ENCODE measurements at regions not wholly inside any gene's neighbourhood (a gene's known extent, or its start where the extent isn't known, plus 50 kb on each side); places are given as distances from the start of the nearest gene placed in this dataset.
"Not testable (repeated sequence)": the region's sequence is repeated elsewhere in the genome, so short reads cannot be mapped to it uniquely, and the experiment has no call there.

DNA sequence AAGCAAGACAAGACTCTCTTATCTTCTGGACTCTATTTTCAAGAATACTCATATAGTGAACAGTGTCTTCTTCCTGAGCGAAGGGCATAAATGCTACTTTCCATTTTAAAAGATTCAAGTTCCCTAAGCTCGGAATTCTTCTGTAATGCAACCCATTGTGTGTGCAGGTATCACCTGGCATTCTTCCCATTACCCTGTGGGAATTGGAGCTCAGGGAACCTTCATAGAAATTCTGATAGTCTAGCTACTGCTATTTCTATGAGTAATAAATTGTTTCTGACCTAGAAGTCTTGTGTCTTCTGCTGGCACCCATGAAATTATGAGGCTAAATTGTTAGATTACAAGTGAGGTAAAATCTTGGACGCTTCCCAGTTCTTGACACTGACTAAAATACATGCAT is 324.1 kb upstream of the DIPK2B start:
- no peak for DNase-seq

DNA sequence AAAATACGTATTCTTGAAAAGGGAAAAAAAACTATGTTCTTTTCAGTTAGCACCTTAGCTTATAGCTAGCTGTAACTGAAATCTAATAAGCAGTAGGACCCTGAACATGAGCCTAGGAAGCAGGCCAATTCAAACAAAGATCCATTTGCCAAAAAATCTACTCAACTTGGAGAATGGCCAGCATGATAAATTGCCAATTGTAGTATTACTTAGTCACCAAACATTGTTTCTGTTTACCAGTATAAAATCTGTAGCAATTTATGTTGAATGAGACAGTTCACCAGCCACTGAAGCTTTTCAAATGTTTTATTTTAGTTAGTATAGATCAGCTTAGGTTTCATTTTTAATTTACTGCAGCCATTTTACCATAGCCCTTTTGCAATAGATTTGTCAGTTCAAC is 323.6 kb upstream of the DIPK2B start:
- no peak for DNase-seq

DNA sequence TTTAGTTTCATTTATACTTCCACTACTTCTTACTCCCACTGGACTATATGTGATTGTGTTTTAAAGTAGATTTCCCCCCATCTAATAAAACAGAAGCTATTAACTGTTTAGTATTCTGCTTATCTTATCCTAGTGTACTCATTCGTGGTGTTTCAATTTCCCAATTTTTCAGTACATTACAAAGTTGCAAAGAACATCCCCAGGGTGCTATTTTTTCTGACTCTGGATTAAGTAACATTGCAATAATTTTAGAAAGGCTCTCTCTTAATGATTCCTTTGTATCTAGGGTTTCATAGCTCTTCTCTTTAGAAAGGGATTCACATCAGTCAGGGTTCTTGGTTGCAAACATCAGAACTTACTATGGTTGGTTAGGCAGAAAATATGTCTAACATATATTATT is 317.9 kb upstream of the DIPK2B start:
- DNase-seq, result no peak

DNA sequence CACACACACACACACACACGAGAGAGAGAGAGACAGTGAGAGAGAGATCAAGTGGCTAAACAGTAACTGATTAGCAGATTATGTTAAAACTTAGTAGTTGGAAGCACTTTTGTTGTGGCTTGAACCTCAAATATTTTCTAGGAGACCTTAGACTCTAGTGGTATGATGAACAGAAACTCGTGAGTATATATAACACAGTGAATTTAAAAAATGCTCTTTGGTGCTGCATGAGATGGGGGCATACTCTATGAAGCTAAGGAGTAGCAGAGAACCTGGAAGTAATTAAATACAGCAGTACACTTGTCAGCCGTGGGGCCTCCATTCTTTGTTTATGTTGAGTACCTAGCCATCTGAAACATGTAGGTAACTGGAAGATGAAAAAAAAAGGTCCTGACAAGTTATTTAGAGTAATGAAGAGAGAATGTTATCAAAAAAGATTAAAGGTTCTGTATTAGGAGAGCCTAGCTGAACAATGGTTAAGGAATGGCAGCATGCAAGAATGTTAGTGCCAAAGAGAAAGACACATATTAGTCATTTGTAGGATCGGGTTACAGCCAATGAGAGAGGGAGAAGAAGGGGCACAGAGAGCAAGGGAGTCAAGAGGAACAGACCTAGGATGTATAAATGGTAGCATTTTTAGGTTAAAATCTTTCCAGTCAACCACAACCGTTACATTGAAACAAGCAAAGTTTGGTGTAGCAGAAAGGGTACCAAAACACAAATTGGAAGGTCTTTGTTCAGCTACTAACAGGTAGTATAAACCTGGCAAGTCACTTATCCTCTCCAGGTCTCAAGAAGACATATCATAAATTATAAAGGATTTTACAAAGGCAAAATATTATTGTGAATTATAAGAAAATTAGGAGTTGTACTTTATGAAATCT is 316.7 kb upstream of the DIPK2B start:
- DNase-seq, result no peak

DNA sequence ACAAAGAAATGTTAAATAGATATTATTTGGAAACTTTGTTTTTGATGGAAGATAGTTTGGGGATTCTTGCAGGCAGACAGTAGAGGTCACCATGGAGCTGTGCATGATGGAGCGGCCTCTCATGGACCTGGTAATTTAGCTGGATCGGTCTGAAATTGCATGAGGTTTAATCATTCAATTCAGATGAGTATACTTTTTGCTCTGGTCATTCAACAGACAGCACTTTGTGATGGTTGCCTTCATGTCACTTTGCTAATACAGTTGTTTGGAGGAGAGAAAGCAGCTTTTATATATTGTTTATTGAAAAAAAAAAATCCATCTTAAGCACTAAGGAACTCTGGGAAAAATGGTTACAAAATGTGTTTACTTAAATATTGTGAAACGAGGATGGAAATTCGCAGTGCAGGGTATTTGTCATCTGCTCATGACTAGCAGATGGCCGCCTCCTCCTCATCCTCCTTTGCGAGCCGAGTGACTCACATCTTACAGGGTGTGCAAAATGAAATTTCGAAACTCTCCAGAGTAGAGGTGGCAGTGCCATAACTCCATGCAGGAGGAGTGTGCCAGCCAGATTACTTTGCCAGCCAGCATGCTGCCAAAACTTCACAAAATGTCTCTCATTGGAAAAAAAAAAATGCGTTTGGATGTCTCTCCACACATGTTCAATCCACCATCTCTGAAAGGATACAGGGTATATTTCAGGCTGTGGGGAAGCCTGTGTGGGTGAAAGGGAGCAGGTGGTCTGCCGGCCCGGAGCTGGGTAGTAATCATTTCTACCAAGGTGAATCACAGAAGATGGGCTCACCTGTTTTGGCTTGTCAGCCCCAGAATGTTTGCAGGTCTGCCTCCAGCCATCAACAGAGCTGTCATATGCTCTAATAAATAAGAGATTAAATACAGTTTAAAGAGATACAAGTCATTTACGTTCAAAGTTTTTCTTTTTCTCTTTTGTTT is 314.9 kb upstream of the DIPK2B start:
- peak; percentile 3 for DNase-seq

DNA sequence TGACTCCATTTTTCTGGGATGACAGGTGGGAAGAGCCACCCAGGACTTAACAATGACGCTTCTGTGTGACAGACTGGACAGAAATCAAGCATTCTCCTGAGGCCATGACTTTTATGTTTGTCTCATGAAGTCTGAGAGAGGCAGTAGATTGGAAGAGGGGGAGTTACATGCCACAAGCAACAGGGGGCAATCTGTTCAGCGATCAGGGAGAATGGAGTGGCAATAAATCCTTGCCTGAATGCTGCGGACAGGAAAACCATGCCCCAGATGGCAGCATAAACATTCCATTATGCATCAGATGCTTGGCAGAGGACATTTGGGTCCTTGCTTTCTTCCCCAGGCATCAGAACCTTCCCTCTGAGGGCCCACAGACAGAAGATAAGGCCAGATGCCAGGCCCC is 312.4 kb upstream of the DIPK2B start:
- no peak for DNase-seq

DNA sequence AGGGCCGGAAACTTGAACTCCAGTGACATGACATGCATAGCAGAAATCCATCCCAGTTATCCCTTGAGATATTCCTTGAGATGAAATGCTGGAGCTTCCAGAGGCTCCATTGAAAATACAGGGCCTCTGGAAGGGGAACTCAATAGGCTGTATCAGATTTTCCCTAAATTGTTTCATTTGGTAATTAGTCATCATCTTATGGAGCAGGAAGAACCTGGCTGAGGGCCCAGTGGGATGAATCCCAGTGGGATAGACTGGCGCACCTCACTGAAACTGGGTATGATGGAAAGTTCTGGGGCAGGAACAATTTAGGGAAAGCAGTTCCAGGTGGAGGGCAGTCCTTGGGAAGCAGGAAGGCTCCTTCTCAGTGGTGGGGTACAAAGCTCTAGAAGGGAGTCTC is 307.8 kb upstream of the DIPK2B start:
- no peak for DNase-seq

DNA sequence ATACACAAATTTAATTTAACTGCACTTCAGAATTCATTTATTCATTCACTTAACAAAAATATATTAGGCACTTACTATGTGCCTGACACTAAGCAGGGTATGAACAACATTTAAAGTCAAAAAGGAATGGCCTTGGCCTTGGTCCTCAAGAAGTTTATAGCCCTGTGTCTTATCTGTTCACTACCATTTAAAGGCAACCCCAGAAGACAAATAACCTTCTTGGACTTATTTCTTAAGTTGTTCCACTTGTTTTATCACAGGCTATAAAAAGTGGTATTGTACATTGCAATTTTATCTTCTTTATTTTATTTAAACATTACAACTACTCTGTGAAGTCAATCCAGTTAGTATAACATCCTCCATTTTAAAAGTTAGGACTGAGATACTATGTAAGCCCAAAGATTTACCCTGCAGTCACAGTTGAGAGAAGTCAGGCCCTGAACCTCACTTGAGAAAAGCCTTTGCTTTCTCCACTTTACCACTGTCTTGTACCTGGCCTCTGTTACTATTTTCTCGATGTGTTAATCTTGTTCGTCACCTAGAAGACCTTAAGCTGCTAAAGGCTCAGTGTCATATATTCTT is 305.6 kb upstream of the DIPK2B start:
- DNase-seq, result no peak

DNA sequence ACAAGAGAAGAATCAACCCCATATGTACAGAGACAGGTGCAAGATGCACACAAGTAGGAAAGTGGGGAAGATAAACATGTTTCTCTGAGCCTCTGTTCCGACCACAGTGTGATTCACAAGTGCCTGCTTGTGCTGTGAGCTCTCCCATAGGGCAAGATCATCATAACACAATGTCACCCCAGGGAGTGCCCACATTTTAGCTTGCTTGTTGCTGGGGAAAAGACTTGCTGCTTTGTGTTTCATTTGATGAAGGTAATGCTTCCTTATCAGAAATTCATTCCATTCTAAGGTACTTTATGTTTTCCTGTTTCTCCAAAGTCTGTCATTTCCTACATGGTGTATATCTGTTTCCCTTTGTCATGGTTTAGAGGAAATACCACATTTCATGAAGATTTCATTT is 304.5 kb upstream of the DIPK2B start:
- no peak for DNase-seq

DNA sequence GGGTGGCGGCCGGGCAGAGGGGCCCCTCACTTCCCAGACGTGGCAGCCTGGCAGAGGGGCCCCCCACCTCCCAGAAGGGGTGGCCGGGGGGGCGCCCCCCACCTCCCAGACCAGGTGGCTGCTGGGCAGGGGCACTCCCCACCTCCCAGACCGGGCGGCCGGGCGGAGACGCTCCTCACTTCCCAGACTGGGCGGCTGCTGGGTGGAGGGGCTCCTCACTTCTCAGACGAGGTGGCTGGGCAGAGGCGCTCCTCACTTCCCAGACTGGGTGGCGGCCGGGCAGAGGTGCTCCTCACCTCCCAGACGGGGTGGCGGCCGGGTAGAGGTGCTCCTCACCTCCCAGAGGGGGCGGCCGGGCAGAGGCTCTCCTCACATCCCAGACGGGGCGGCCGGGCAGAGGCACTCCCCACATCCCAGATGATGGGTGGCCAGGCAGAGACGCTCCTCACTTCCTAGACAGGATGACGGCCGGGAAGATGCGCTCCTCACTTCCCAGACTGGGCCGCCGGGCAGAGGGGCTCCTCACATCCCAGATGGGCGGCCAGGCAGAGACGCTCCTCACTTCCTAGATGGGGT is 303.2 kb upstream of the DIPK2B start:
- not testable (repeated sequence) for DNase-seq

DNA sequence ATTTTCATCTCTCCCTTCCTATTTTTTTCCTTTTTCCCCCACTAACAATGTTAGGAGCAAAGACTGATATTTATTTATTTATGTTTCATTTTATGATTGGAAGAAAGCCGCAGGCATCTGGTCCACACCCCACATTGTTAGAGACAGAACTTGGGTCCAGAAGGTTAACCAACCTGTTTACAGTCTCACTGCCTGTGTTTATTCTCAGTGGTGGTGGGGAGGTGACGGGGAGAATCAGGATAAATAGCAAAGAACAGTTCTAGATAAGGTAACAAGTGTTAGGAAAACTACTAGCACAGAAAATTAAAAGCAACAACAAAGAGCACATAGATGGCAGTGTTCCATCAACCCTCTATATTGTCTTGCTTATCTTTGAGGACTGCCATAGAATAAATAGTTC is 301.7 kb upstream of the DIPK2B start:
- DNase-seq, result no peak

DNA sequence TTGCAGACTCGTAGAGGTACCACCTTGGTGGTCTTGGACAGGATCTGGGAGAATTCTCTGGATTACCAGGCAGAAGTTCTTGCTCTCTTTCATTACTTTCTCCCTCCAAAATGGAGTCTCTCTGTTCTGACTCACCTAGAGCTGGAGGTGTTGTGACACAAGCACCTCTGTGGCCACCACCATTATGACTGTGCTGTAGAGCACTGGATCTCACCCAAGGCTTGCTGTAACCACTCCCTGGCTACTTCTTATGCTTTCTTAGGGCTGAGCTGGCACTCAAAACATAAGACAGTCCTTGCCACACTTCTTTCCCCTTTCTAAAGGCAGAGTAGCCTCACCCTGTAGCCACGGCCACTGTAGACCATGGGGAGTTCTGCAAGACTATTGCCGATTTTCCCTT is 296.6 kb upstream of the DIPK2B start:
- no peak for DNase-seq

DNA sequence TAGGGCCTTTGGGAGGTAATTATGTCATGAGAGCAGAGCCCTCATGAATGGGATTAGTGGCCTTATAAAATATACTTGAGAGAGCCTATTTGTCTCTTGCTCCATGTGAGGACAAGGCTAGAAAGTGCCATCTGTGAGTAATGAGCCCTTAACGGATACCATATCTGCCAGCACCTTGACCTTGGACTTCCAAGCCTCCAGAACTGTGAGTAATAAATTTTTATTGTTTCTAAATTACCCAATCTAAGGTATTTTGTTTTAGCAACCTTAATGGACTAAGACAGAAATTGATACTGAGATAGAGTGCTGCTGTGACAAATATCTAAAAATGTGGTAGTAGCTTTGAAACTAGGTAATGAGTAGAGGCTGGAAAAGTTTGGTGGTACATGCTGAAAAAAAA is 285.0 kb upstream of the DIPK2B start:
- no peak for DNase-seq

DNA sequence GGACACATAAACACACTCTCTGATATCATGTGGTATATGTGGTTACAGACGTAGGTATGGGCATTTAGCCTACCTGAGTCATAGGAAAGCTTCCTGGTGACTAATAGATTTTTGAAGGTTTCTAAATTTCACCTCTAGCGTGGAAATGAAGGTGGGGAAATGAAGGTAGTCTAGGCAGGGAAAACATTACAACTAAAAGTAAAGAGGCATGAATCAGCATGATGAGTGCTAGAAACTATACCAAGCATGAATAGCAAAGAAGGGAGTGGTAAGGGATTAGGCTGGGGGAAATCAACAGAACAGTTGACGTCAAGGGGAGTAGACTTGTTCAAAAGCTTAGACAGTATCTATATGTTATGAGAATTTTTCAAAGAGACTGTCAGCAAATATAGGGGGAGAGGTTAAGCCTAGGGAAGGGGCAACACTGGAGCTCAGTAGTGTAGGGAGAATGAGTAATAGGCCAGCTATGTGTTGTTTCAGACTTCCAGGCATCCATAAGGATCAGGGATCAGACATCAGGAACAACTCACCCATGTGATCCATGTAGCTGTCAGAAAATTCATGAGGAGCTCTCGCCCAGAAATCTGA is 279.3 kb upstream of the DIPK2B start:
- DNase-seq, result no peak

DNA sequence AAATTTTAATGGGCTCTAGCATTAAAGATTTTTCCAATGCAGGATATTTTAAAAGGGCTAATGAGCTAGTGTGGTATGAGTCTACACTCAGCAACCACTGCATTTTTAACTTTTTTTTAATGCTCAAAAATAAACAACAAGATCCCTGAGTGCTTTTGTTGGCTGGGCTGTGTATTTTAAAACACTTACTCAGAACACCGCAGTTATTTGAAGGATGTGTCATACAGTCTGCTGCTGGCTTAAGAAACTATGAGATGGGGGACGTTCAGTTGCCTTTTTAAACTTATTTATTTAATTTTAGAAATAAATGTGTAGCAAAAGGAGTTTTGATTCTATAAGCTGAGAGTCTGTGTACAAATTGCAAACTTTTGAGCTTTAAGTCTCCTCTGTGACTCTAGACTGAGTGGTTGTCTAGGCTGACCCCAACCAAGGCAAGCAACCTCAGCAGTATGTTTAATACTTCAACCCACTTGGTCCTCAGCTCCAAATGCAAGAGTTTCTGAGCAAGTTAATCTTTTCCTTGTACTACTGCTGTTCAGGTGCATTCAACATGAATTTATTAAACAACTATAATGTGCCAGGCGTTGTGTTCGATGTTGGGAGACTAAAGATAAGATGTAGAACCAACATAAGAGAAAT is 278.6 kb upstream of the DIPK2B start:
- no peak for DNase-seq

DNA sequence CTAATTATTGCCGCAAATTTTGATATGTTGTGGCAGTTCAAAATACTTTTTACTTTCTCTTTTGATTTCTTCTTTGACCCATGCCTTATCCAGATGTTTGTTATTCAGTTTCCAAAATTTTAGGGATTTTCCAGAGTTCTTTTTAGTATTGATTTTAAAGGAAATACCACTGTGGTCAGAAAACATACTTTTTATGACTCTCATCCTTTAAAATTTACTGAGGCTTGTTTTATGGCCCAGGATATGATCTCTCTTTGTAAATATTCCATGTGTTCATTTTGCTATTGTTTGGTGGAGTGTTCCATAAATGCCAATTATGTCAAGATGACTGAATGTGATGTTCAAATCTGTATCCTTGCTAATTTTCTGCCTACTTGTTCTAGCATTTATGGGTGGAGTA is 272.3 kb upstream of the DIPK2B start:
- DNase-seq, result no peak

DNA sequence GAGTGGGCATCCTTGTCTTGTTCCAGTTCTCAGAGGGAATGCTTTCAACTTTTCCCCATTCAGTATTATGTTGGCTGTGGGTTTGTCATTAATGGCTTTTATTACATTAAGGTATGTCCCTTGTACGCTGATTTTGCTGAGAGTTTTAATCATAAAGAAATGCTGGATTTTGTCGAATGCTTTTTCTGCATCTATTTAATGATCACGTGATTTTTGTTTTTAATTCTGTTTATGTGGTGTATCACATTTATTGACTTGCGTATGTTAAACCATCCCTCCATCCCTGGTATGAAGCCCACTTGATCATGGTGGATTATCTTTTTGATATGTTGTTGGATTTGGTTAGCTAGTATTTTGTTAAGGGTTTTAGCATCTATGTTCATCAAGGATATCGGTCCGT is 266.9 kb upstream of the DIPK2B start:
- not testable (repeated sequence) for DNase-seq

DNA sequence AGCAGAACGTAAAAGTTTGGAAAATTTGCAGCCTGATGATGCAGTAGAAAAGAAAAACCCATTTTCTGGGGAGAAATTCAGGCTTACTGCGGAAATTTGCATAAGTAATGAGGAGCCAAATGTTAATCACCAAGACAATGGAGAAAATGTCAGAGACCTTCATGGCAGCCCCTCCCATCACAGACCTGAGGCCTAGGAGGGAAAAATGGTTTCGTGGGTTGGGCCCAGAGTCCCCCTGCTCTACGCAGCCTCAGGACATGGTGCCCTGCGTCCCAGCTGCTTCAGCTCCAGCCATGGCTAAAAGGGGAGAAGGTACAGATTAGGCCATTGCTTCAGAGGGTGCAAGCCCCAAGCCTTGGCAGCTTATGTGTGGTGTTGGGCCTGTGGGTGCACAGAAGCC is 255.1 kb upstream of the DIPK2B start:
- not testable (repeated sequence) for DNase-seq

DNA sequence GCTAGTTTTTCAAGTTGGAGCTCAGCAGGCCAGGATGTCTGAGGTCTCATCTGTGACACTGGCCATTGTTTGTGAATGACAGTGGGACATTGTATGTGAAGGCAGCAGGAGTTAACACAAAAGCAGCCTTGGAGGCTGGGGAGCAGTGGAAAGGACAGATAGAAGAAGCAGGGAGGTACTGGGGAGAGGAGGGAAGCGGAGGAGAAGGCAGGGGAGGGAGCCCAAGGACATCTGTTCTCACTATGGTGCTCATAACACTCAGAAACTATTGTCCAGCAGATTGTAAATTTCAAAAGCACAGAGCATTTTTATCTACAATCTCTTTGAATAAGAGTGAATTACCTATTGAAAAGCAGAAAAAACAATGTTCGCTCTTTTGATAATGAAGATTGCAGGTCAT is 253.6 kb upstream of the DIPK2B start:
- DNase-seq, result no peak

DNA sequence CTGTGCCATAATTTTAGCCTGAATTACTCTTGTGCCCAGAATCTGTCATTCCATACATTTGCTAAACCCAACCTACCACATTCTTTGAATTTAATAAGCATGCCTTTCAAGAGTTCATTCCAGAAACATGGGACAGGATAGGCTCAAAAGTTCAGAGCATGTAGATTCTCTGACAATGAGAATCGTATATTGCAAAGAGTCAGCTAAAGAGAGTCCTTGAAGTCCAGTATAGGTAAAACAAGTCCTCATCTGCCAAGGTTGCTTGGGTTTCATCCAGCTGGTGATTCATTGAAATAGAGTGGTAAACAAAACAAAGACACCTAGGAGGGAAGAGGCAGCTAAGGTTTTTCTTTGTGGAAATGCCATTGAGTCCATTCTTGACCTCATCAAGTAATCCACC is 249.3 kb upstream of the DIPK2B start:
- DNase-seq, result no peak

DNA sequence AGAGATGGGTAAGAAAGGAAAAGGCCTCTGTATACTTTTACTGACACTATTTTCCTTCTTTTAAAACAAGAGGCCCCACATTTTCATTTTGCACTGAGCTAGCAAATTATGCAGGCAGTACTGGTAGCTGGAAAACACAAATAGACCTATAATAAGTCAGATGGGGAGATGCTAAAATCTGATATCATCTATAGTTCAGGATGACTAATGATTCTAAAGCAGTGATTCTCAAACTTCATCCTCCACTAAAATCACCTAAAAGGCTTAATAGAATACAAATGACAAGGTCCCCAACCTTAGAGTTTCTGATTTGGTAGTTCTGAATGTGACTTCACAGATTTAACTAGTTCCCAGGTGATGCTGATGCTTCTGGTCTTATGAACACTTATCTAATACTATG is 247.3 kb upstream of the DIPK2B start:
- no peak for DNase-seq

DNA sequence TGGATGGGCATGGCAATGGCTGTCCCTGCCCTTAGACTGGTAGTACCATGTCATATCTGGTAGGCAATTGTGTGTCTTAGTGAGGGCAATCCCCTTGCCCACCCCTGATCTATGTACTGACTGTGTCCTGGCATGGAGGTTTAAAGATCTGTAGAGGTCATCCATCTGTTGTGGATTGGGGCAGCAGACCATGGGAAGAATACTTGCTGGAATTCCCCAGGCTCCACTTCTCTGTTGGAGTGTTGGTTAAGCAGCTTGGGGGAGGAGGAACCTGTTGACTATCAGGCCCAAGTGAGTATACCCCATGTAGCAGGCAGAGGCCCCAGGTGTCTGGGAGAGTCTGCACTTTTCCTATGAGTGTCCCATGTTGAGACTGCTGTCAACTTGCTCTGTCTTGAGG is 246.7 kb upstream of the DIPK2B start:
- no peak for DNase-seq
